Tibial nerve (tissue), 4 donors: ENCODE measurements at regions not wholly inside any gene's neighbourhood (a gene's known extent, or its start where the extent isn't known, plus 50 kb on each side); places are given as distances from the start of the nearest gene placed in this dataset.

Source experiments
- DNase-seq, 2 donors: peaks; one replicate each; pipeline ENCODE4 v3.0.0-alpha.2; 2019; ENCODE audit warnings: low spot score in 2 of 2
- H3K27ac ChIP-seq, 4 donors: fragments of 200-600 bp; sonication (generic) in 3 of 4; one replicate each; pipeline ENCODE4 v1.5.1; 2017 to 2019; ENCODE audit warnings: mild to moderate bottlenecking in 1 of 4
- H3K27me3 ChIP-seq, 2 donors: fragments of 200-600 bp; sonication (generic) in 1 of 2; one replicate each; pipeline versions ENCODE4 v1.5.1 to v1.6.0; 2017 to 2019
- H3K36me3 ChIP-seq, 3 donors: fragments of 200-600 bp; sonication (generic); one replicate each; pipeline ENCODE4 v1.5.1; 2018 to 2019
- H3K4me1 ChIP-seq, 4 donors: fragments of 200-600 bp; sonication (generic) in 3 of 4; one replicate each; pipeline ENCODE4 v1.5.1; 2017 to 2019
- H3K4me3 ChIP-seq, 4 donors: fragments of 200-600 bp; sonication (generic) in 3 of 4; one replicate each; pipeline ENCODE4 v1.5.1; 2017 to 2019; ENCODE audit warnings: mild to moderate bottlenecking in 1 of 4, moderate library complexity in 1 of 4
- H3K9me3 ChIP-seq, 4 donors: fragments of 200-600 bp; sonication (generic) in 3 of 4; one replicate each; pipeline ENCODE4 v1.5.1; 2017 to 2019
- CTCF ChIP-seq, 5 experiments: fragments of 200-600 bp in 3 of 5; fragments of 450-650 bp in 2 of 5; sonication (generic) in 3 of 5; IDR thresholded peaks; one replicate each; pipeline ENCODE4 v1.5.1; 2016 to 2019; ENCODE audit warnings: antibody characterized with exemption in 5 of 5, mild to moderate bottlenecking in 3 of 5, moderate library complexity in 2 of 5
- EP300 ChIP-seq, 2 donors: sonication (generic); formaldehyde crosslinking; IDR thresholded peaks; one replicate each; pipeline ENCODE4 v1.6.1; 2017; ENCODE audit warnings: antibody characterized with exemption in 2 of 2, mild to moderate bottlenecking in 1 of 2
- POLR2A ChIP-seq, 2 donors: fragments of 450-650 bp; IDR thresholded peaks; one replicate each; pipeline ENCODE4 v1.6.1; 2017; ENCODE audit warnings: antibody characterized with exemption in 2 of 2, mild to moderate bottlenecking in 2 of 2, moderate library complexity in 2 of 2
- WGBS, 2 donors: methylation state at CpG; one replicate each; pipeline ENCODE4 v1.1.5; 2018; 5-methylcytosine and 5-hydroxymethylcytosine counted together

DNA sequence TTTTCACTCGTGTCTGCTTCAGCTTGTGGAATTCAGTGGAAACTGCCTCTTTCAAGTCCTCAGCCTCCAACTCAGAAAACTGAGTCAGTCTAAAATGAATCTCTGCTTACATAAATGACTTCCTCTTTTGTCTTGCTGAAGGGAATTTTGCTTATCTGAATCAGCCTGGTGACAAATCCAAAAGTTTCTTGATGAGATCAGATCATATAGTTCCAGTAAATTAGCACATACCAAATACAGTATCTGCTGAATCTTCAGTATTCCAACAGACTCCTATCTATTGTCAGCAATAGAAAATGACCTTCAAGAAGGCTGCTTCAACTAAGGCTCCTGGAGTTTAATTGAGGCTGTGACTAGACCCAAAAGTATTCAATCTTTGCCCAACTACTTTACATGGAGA is 290.0 kb downstream of the MZT1 start:
- Histone ChIP-seq H3K9me3 (no peaks in the 10 kb centered on the region), H3K27ac (no peak overlapping the region), H3K4me1 (no peaks in the 10 kb centered on the region), H3K27me3 (no peaks in the 10 kb centered on the region), H3K4me3 (no peak overlapping the region), H3K36me3 (no peaks in the 10 kb centered on the region)
- DNase-seq = no peak
- WGBS, 2 donors = 41 to 45% methylated on average over 1 of the region's 1 CpG
- TF ChIP-seq POLR2A (IDR thresholded peaks at IDR 0.05) (no peak), CTCF (IDR thresholded peaks at IDR 0.05) (no peak), EP300 (IDR thresholded peaks at IDR 0.05) (no peak)

GRCh38 chr13:72435251-72435650 is 292.2 kb downstream of the MZT1 start:
- no peak for DNase-seq
- WGBS, 2 donors = 70 to 72% methylated on average over 2 of the region's 2 CpGs
- H3K4me3 ChIP-seq = no peak overlapping the region

GRCh38 chr13:72431981-72432682 is 295.3 kb downstream of the MZT1 start:
- H3K4me1 ChIP-seq = no peaks in the 10 kb centered on the region
- no peaks in the 10 kb centered on the region for H3K27me3 ChIP-seq
- no peaks in the 10 kb centered on the region for H3K9me3 ChIP-seq
- H3K27ac ChIP-seq = no peak overlapping the region
- H3K4me3 ChIP-seq = no peak overlapping the region
- no peaks in the 10 kb centered on the region for H3K36me3 ChIP-seq
- WGBS, 2 donors = 46 to 59% methylated on average over 3 of the region's 3 CpGs
- TF ChIP-seq EP300 (IDR thresholded peaks at IDR 0.05) = no peak
- no peak for TF ChIP-seq POLR2A (IDR thresholded peaks at IDR 0.05)
- TF ChIP-seq CTCF (IDR thresholded peaks at IDR 0.05) = no peak
- DNase-seq = no peak

More at GRCh38 chr13:72435251-72435650, 292.2 kb downstream of the MZT1 start:
- Histone ChIP-seq H3K9me3 (no peaks in the 10 kb centered on the region), H3K4me1 (no peaks in the 10 kb centered on the region), H3K27me3 (no peaks in the 10 kb centered on the region), H3K27ac (no peak overlapping the region), H3K36me3 (no peaks in the 10 kb centered on the region)
- no peak for TF ChIP-seq CTCF (IDR thresholded peaks at IDR 0.05)
- no peak for TF ChIP-seq POLR2A (IDR thresholded peaks at IDR 0.05)
- no peak for TF ChIP-seq EP300 (IDR thresholded peaks at IDR 0.05)

DNA sequence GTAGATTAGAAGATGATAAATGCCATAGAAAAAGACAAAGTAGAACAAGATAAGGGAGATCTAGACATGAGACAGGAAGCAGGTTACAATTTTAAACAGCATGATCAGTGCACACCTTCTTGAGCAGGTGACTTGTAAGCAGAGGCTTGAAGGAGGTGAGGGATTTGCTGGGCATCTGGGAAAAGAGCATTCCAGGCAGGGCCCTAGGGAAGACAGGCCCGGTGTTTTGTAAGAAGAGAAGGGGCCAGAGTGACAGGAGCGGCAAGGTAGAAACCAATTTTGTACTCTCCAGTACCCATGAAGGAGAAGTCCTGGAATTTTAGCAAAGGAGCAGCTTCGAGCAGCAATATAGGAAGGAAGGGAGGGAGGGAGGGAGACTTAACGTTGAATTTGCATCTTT is 296.5 kb downstream of the MZT1 start:
- no peaks in the 10 kb centered on the region for H3K36me3 ChIP-seq
- no peak overlapping the region for H3K4me3 ChIP-seq
- no peaks in the 10 kb centered on the region for H3K9me3 ChIP-seq
- no peak overlapping the region for H3K27ac ChIP-seq
- no peaks in the 10 kb centered on the region for H3K4me1 ChIP-seq
- TF ChIP-seq EP300 (IDR thresholded peaks at IDR 0.05) (no peak), POLR2A (IDR thresholded peaks at IDR 0.05) (no peak), CTCF (IDR thresholded peaks at IDR 0.05) (no peak)
- DNase-seq = no peak
- H3K27me3 ChIP-seq = no peaks in the 10 kb centered on the region
- WGBS, 2 donors = 52 to 55% methylated on average over 4 of the region's 4 CpGs

GRCh38 chr13:72427757-72428528 is 299.5 kb downstream of the MZT1 start:
- 83% methylated on average over 7 of the region's 7 CpGs for WGBS, 2 donors
- no peak overlapping the region for H3K4me3 ChIP-seq
- H3K4me1 ChIP-seq = no peaks in the 10 kb centered on the region
- TF ChIP-seq POLR2A (IDR thresholded peaks at IDR 0.05) = no peak
- H3K27me3 ChIP-seq = no peaks in the 10 kb centered on the region
- H3K36me3 ChIP-seq = no peaks in the 10 kb centered on the region
- no peaks in the 10 kb centered on the region for H3K9me3 ChIP-seq
- DNase-seq = no peak
- H3K27ac ChIP-seq = no peak overlapping the region
